ENCODE measurements at regions not wholly inside any gene's neighbourhood (a gene's known extent, or its start where the extent isn't known, plus 50 kb on each side); places are given as distances from the start of the nearest gene placed in this dataset.

GRCh38 chr1:14524826-14525636 lies 73.5 kb upstream of the KAZN start:
- no peak for ATAC-seq
- no peaks in the 10 kb centered on the region for H3K36me3 ChIP-seq (ENCODE audit: insufficient read depth in 1 of 2, low read depth in 1 of 2)
- no peaks in the 10 kb centered on the region for H3K27me3 ChIP-seq (ENCODE audit: insufficient read depth in 3 of 3, low read length in 2 of 3)
- no peak for DNase-seq
- no peaks in the 10 kb centered on the region for H3K9me3 ChIP-seq
- 77 to 90% (median 85%) methylated on average over 3 of the region's 3 CpGs for WGBS, 3 donors
- H3K27ac ChIP-seq, result no peak overlapping the region
- no peaks in the 10 kb centered on the region for H3K4me1 ChIP-seq
- intact Hi-C loops (cut with DNase I), result no loop called here
- TF ChIP-seq, protein P1, sequence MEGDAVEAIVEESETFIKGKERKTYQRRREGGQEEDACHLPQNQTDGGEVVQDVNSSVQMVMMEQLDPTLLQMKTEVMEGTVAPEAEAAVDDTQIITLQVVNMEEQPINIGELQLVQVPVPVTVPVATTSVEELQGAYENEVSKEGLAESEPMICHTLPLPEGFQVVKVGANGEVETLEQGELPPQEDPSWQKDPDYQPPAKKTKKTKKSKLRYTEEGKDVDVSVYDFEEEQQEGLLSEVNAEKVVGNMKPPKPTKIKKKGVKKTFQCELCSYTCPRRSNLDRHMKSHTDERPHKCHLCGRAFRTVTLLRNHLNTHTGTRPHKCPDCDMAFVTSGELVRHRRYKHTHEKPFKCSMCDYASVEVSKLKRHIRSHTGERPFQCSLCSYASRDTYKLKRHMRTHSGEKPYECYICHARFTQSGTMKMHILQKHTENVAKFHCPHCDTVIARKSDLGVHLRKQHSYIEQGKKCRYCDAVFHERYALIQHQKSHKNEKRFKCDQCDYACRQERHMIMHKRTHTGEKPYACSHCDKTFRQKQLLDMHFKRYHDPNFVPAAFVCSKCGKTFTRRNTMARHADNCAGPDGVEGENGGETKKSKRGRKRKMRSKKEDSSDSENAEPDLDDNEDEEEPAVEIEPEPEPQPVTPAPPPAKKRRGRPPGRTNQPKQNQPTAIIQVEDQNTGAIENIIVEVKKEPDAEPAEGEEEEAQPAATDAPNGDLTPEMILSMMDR (IDR thresholded peaks at IDR 0.05), result no peak
- no peak overlapping the region for H3K4me3 ChIP-seq

GRCh38 chr1:14529475-14529874 lies 69.0 kb upstream of the KAZN start:
- DNase-seq, result no peak
- Histone ChIP-seq H3K9me3 (no peaks in the 10 kb centered on the region), H3K27me3 (ENCODE audit: insufficient read depth in 3 of 3, low read length in 2 of 3) (no peaks in the 10 kb centered on the region), H3K4me1 (no peaks in the 10 kb centered on the region), H3K36me3 (ENCODE audit: insufficient read depth in 1 of 2, low read depth in 1 of 2) (no peaks in the 10 kb centered on the region), H3K27ac (no peak overlapping the region), H3K4me3 (no peak overlapping the region)
- no peak for ATAC-seq
- TF ChIP-seq, protein P1 (IDR thresholded peaks at IDR 0.05), result no peak
- whole genome bisulfite sequencing, 3 donors, result 36 to 42% (median 40%) methylated on average over 2 of the region's 2 CpGs
- intact Hi-C loops (cut with DNase I), result no loop called here

DNA sequence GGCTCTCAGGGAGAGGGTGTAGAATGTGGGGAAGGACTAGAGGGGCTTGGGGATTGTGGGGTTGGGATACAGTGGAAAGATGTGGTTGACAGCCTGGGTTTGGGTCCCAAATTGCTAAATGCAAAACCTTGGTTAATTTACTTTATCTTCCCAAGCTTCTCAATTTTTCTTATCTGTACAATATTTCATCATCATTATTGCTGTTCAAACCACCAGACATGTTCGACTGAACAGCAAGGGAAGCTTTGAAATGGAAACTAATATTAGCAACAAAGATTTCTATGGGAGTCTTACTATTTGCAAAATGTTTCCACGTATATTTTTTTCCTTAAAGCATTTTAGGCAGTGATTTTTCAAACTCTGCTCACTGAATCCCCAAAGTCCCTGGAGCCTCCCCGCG lies 67.0 kb upstream of the KAZN start:
- TF ChIP-seq, protein P1 (IDR thresholded peaks at IDR 0.05), result no peak
- no peak for ATAC-seq
- Histone ChIP-seq H3K36me3 (ENCODE audit: insufficient read depth in 1 of 2, low read depth in 1 of 2) (no peaks in the 10 kb centered on the region), H3K4me3 (no peak overlapping the region), H3K27me3 (ENCODE audit: insufficient read depth in 3 of 3, low read length in 2 of 3) (peaks cover 0 to 2% (median 0%) of the 10 kb centered on the region in 3 donors), H3K4me1 (no peaks in the 10 kb centered on the region), H3K27ac (no peak overlapping the region), H3K9me3 (no peaks in the 10 kb centered on the region)
- intact Hi-C loops (cut with DNase I), result no loop called here
- 86 to 88% (median 86%) methylated on average over 4 of the region's 4 CpGs for WGBS, 3 donors
- no peak for DNase-seq

DNA sequence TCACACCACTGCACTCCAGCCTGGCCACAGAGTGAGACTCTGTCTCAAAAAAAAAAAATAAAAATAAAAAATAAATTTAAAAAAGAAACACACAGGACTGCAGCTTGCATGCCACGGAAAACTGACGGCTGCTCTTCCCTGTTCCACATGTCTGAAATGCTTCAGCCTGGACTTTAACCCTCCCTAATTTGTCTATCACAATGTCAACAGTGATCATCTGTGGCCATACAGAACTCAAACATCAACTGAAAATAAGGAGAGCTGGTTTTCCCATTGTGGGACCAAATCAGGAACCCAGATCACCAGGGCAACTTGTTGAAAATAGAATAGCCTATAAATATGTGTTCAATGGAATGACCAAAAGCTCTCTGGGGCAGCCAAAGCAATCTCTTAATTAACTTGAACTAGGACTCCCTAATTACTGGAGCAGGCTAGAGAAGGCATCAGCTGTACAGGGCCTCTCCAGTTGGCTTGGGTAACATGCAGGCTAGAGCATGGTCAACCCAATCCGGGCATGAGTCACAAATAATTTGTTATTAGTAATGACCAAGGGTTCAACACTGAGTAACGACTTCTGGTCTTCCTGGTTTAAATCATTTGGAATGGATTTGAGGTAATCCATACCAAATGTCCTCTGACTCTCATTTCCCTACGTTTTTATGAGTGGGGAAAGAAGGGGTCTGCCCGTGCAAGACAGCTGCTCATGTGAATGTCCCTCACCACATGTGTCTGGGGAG lies 62.7 kb upstream of the KAZN start:
- intact Hi-C loops (cut with DNase I), result no loop called here
- Histone ChIP-seq H3K36me3 (ENCODE audit: insufficient read depth in 1 of 2, low read depth in 1 of 2) (no peaks in the 10 kb centered on the region), H3K9me3 (no peaks in the 10 kb centered on the region), H3K27me3 (ENCODE audit: insufficient read depth in 3 of 3, low read length in 2 of 3) (peaks cover 0 to 5% (median 0%) of the 10 kb centered on the region in 3 donors), H3K4me3 (no peak overlapping the region), H3K27ac (no peak overlapping the region), H3K4me1 (no peaks in the 10 kb centered on the region)
- TF ChIP-seq, protein P1 (IDR thresholded peaks at IDR 0.05), result no peak
- WGBS, 3 donors, result 60 to 70% (median 61%) methylated on average over 6 of the region's 6 CpGs
- DNase-seq, result no peak
- ATAC-seq, result no peak

Measured in psoas muscle (tissue), 7 donors.